Panc1 (cell line): ENCODE measurements at regions not wholly inside any gene's neighbourhood (a gene's known extent, or its start where the extent isn't known, plus 50 kb on each side); places are given as distances from the start of the nearest gene placed in this dataset.
"Not testable (repeated sequence)": the region's sequence is repeated elsewhere in the genome, so short reads cannot be mapped to it uniquely, and the experiment has no call there.

ENCODE experiments used
- CTCF ChIP-seq: fragments of 450-650 bp; IDR thresholded peaks from 2 replicates; pipeline ENCODE4 v1.5.1; 2017; ENCODE audit warnings: mild to moderate bottlenecking
- POLR2AphosphoS5 ChIP-seq: IDR thresholded peaks from 2 replicates; pipeline ENCODE4 v1.6.1; 2012; ENCODE audit warnings: mild to moderate bottlenecking, low read depth, low read length, moderate library complexity
- REST ChIP-seq, 2 experiments: IDR thresholded peaks; 2 replicates each; pipeline ENCODE4 v1.6.1; 2011 to 2012; ENCODE audit warnings: low read depth in 2 of 2, control low read depth in 1 of 2, low read length in 1 of 2, mild to moderate bottlenecking in 1 of 2, moderate library complexity in 1 of 2; ENCODE audit not compliant: insufficient read depth in 1 of 2
- SIN3A ChIP-seq: IDR thresholded peaks from 2 replicates; pipeline ENCODE4 v1.6.1; 2012; ENCODE audit warnings: low read depth, mild to moderate bottlenecking, low read length, moderate library complexity, borderline replicate concordance; ENCODE audit not compliant: insufficient read depth

GRCh38 chr7:63580045-63580444 lies 418.6 kb upstream of the ZNF722 start:
- not testable (repeated sequence) for TF ChIP-seq REST (IDR thresholded peaks at IDR 0.05; ENCODE audit: insufficient read depth in 1 of 2, low read depth in 2 of 2, low read length in 1 of 2); CTCF; SIN3A; POLR2AphosphoS5
